Testis (tissue), 2 donors: ENCODE measurements at regions not wholly inside any gene's neighbourhood (a gene's known extent, or its start where the extent isn't known, plus 50 kb on each side); places are given as distances from the start of the nearest gene placed in this dataset.

Experiments
- DNase-seq: peaks from one replicate; pipeline ENCODE4 v3.0.0-alpha.2; 2019
- H3K27ac ChIP-seq, 2 donors: fragments of 200-600 bp; sonication (generic); one replicate each; pipeline ENCODE4 v1.5.1; 2019
- H3K27me3 ChIP-seq: fragments of 200-600 bp; sonication (generic); one replicate; pipeline ENCODE4 v1.5.1; 2019
- H3K36me3 ChIP-seq: fragments of 200-600 bp; sonication (generic); one replicate; pipeline ENCODE4 v1.5.1; 2017; ENCODE audit warnings: low read depth; ENCODE audit errors: missing control alignments
- H3K4me1 ChIP-seq: fragments of 200-600 bp; sonication (generic); one replicate; pipeline ENCODE4 v1.5.1; 2019
- H3K4me3 ChIP-seq, 2 donors: fragments of 200-600 bp; sonication (generic); one replicate each; pipeline ENCODE4 v1.5.1; 2017 to 2019
- H3K9me3 ChIP-seq: fragments of 200-600 bp; sonication (generic); one replicate; pipeline ENCODE4 v1.5.1; 2017
- POLR2A ChIP-seq: fragments of 450-650 bp; IDR thresholded peaks from one replicate; pipeline ENCODE4 v1.6.1; 2017; ENCODE audit warnings: antibody characterized with exemption, mild to moderate bottlenecking, moderate library complexity
- WGBS, 2 donors: methylation state at CpG; one replicate each; pipeline ENCODE4 v1.1.5; 2018; 5-methylcytosine and 5-hydroxymethylcytosine counted together
- intact Hi-C: fragments of 100-400 bp; cut with DNase I; formaldehyde crosslinking; loops from one replicate; pipeline ENCODE4 v1.15.1; 2023; ENCODE audit warnings: low total_unique reads
- TF ChIP-seq, protein P1 (sequence below), 3 experiments: fragments of 450-650 bp in 2 of 3; fragments of 200-600 bp in 1 of 3; sonication (generic) in 1 of 3; IDR thresholded peaks; one replicate each; pipeline ENCODE4 v1.5.1; 2016 to 2019; ENCODE audit warnings: antibody characterized with exemption in 3 of 3, mild to moderate bottlenecking in 2 of 3, moderate library complexity in 1 of 3

DNA sequence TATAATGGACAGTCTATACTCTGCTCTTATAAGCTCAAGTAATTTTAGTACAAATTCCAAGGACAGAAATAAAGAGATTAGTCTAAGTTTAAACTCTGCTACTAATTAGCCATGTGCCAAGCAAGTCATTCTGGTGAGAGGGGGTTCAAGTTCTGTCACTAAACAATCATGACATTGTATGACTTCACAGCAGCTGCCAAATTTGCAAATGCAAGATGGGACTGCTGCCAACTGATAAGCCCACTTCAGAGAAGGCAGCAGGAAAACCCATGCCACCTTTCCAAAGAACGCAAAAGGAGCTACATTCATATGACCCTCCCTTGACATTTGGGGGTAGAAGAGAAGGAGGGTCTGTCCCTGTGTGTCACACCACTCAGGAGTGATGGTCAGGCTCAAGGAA is 60.7 kb upstream of the RFXAP start:
- TF ChIP-seq POLR2A: no peak
- TF ChIP-seq, protein P1, sequence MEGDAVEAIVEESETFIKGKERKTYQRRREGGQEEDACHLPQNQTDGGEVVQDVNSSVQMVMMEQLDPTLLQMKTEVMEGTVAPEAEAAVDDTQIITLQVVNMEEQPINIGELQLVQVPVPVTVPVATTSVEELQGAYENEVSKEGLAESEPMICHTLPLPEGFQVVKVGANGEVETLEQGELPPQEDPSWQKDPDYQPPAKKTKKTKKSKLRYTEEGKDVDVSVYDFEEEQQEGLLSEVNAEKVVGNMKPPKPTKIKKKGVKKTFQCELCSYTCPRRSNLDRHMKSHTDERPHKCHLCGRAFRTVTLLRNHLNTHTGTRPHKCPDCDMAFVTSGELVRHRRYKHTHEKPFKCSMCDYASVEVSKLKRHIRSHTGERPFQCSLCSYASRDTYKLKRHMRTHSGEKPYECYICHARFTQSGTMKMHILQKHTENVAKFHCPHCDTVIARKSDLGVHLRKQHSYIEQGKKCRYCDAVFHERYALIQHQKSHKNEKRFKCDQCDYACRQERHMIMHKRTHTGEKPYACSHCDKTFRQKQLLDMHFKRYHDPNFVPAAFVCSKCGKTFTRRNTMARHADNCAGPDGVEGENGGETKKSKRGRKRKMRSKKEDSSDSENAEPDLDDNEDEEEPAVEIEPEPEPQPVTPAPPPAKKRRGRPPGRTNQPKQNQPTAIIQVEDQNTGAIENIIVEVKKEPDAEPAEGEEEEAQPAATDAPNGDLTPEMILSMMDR (IDR thresholded peaks at IDR 0.05): no peak
- Histone ChIP-seq H3K27me3 (no peaks in the 10 kb centered on the region), H3K27ac (no peak overlapping the region), H3K4me3 (no peak overlapping the region), H3K4me1 (no peaks in the 10 kb centered on the region), H3K36me3 (no peaks in the 10 kb centered on the region), H3K9me3 (no peaks in the 10 kb centered on the region)
- peak; percentile 50 for DNase-seq
- WGBS, 2 donors: 46 to 64% methylated on average over 1 of the region's 1 CpG
- intact Hi-C loops: no loop called here

DNA sequence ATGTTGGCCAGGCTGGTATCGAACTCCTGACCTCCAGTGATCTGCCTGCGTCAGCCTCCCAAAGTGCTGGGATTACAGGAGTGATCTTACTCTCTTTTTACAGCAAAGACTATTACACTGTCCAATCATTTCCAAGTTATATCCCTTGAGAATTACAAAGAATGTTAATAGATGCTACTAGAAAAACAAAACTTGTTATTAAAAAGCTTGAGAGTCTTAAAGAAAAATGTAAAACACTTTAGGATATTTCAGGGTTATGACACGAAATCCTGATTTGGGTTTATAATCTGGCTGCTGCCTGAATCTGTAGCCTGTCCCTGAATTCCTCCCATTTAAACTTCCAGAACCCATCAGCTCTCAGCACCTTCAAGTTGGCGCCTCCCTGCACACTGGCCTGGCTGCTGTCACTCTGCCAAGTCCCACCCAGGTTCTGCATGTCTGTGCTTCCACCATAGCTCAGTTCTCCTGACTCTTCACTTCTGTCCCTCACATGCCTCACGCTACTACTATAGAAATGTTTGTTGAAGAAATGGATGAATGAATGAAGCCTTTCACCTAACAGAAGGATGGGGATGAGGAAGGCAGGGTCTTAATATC is 55.8 kb upstream of the RFXAP start:
- Histone ChIP-seq H3K27ac (no peak overlapping the region), H3K4me3 (no peak overlapping the region), H3K4me1 (no peaks in the 10 kb centered on the region), H3K36me3 (no peaks in the 10 kb centered on the region), H3K27me3 (no peaks in the 10 kb centered on the region), H3K9me3 (no peaks in the 10 kb centered on the region)
- no peak for DNase-seq
- intact Hi-C loops: no loop called here
- TF ChIP-seq, protein P1 (IDR thresholded peaks at IDR 0.05): no peak
- no peak for TF ChIP-seq POLR2A
- 71 to 72% methylated on average over 5 of the region's 5 CpGs for WGBS, 2 donors

DNA sequence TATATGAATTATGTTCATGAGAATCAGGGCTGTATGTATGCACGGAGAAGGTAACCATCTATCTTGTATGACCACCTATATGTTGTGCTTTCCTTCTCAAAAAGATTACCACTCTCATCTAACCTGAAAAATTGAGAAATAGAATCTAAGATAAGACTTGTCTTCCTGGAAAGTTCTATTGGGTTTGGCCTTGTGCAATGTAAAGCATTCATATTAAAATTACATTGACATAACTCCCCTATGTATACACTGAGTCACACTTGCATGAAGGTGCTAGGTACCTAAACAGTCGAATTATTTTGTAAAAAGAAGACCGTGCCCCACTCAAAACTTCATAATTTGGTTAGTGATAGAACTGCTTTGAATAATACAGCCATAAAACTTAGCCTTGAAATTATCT is 54.5 kb upstream of the RFXAP start:
- H3K27ac ChIP-seq: no peak overlapping the region
- intact Hi-C loops: no loop called here
- no peaks in the 10 kb centered on the region for H3K4me1 ChIP-seq
- H3K27me3 ChIP-seq: no peaks in the 10 kb centered on the region
- no peaks in the 10 kb centered on the region for H3K36me3 ChIP-seq
- H3K9me3 ChIP-seq: no peaks in the 10 kb centered on the region
- TF ChIP-seq POLR2A: no peak
- TF ChIP-seq, protein P1 (IDR thresholded peaks at IDR 0.05): no peak
- no peak overlapping the region for H3K4me3 ChIP-seq
- DNase-seq: no peak
- WGBS, 2 donors: 84 to 87% methylated on average over 3 of the region's 3 CpGs

- intact Hi-C loops: no loop called here
- 90 to 91% methylated on average over 1 of the region's 1 CpG for WGBS, 2 donors
These were observed 54.1 kb upstream of the RFXAP start for GRCh38 chr13:36764957-36765356.

GRCh38 chr13:36766295-36766694 is 52.7 kb upstream of the RFXAP start:
- intact Hi-C loops: no loop called here
- no peak overlapping the region for H3K27ac ChIP-seq
- no peaks in the 10 kb centered on the region for H3K4me1 ChIP-seq
- no peak overlapping the region for H3K4me3 ChIP-seq
- H3K27me3 ChIP-seq: no peaks in the 10 kb centered on the region
- TF ChIP-seq, protein P1 (IDR thresholded peaks at IDR 0.05): no peak
- TF ChIP-seq POLR2A: no peak
- H3K9me3 ChIP-seq: no peaks in the 10 kb centered on the region
- no peaks in the 10 kb centered on the region for H3K36me3 ChIP-seq
- no peak for DNase-seq

More at GRCh38 chr13:36764957-36765356, 54.1 kb upstream of the RFXAP start:
- Histone ChIP-seq H3K4me1 (no peaks in the 10 kb centered on the region), H3K9me3 (no peaks in the 10 kb centered on the region), H3K27ac (no peak overlapping the region), H3K4me3 (no peak overlapping the region), H3K36me3 (no peaks in the 10 kb centered on the region), H3K27me3 (no peaks in the 10 kb centered on the region)
- TF ChIP-seq POLR2A: no peak
- TF ChIP-seq, protein P1 (IDR thresholded peaks at IDR 0.05): no peak
- DNase-seq: no peak
